AG08396 (cell line): ENCODE measurements at regions not wholly inside any gene's neighbourhood (a gene's known extent, or its start where the extent isn't known, plus 50 kb on each side); places are given as distances from the start of the nearest gene placed in this dataset.
"Not testable (repeated sequence)": the region's sequence is repeated elsewhere in the genome, so short reads cannot be mapped to it uniquely, and the experiment has no call there.

Experiments used
- DNase-seq: peaks from one replicate; pipeline ENCODE4 v3.0.0; 2012; ENCODE audit warnings: low spot score, mixed read lengths

- no peak for DNase-seq
Measured at GRCh38 chr10:29208845-29209244, 80.0 kb upstream of the LYZL1 start.

- no peak for DNase-seq
Measured at GRCh38 chr10:29209830-29210229, 79.0 kb upstream of the LYZL1 start.

- no peak for DNase-seq
Measured at GRCh38 chr10:29210266-29210868, 78.5 kb upstream of the LYZL1 start.

DNA sequence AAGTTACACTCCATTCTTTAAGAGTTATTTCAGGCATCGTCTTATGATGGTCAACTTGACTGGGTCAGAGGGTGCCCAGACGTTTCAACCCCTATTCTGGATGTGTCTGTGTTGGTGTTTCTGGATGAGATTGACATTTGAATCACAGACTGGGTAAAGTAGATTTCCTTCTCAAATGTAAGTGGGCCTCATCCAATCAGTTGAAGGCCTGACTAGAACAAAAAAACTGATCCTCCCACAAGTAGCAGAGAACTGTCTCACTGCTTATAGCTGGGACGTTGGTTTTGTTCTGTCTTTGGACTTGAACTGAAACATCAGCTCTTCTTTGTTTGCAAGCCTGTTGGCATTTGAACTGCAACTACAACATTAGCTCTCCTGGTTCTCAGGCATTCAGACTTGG is 76.3 kb upstream of the LYZL1 start:
- DNase-seq = no peak

GRCh38 chr10:29214551-29214950 is 74.3 kb upstream of the LYZL1 start:
- no peak for DNase-seq

- DNase-seq = no peak
Measured at GRCh38 chr10:29217292-29217738, 71.6 kb upstream of the LYZL1 start.

DNA sequence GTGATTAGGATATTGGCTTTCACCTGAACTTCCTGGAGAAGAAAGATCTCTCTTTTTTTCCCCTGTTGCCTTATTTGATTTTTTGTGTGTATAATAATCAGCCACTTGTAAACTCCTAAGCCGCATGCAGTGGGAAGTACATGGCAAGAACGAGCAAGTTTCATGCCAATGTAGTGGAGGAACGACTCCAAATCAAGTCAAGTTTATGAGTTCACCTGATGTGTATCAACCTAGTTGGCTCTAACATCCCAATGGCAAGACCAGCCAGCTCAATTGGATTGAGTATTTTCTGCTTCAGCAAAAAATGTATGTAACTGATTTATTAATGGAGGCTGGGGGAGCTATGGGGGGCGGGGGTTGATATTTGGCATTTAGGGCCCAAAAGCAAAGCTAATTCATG is 65.5 kb upstream of the LYZL1 start:
- no peak for DNase-seq

DNA sequence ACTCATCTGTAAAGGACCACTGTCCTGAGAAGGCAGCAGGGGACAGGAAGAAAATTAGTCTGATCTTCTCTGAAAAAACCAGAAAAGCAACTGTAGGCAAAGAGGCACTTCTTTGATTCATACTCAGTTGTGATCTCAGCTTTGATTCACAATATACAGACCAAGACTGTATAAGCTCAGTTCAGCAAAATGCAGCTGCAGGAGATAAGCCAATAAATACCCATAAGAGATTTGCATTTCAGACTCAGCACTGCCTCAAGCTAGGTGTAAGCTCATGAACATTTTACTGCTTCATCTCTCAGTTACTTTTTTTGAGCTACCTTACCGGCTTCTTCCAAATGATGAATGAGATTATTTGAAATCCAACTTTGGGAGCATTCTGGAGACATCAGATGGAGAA is 64.2 kb upstream of the LYZL1 start:
- DNase-seq = no peak

DNA sequence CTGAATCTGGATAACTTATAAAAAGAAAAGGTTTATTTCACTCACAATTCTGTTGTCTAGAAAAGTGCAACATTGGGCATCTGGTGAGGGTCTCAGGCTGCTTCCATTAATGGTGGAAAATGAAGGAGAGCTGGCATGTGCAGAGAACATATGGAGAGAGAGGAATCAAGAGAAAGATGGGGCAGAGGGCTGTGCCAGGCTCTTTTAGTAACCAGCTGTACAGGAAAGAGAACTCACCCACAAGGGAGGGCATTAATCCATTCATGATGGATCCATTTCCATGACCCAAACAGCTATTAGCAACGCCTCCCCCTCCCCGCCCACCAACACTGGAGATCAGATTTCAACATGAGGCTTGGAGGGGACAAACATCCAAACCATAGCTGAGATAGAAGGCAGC is 61.7 kb upstream of the LYZL1 start:
- DNase-seq = no peak

- no peak for DNase-seq
Measured at GRCh38 chr10:29228562-29228961, 60.3 kb upstream of the LYZL1 start.

GRCh38 chr10:29229258-29229705 is 59.6 kb upstream of the LYZL1 start:
- no peak for DNase-seq

GRCh38 chr10:29236910-29237309 is 52.0 kb upstream of the LYZL1 start:
- not testable (repeated sequence) for DNase-seq

- DNase-seq = no peak
Measured at GRCh38 chr10:29237786-29238185, 51.1 kb upstream of the LYZL1 start.

GRCh38 chr10:29238523-29239135 is 50.2 kb upstream of the LYZL1 start:
- no peak for DNase-seq
